IMR-90 (cell line): ENCODE measurements at regions not wholly inside any gene's neighbourhood (a gene's known extent, or its start where the extent isn't known, plus 50 kb on each side); places are given as distances from the start of the nearest gene placed in this dataset.

Experiments
- ATAC-seq: fragments of 200-7000 bp; cut with Tn5 transposase; 2 replicates; pipeline ENCODE4 v1.9.1; 2020; ENCODE audit warnings: low read depth, mild to moderate bottlenecking, moderate library complexity
- BruUV-seq: library from RNA; stranded (reverse); fragments of 400-500 nt; replicated peaks from 2 replicates; lab custom pipeline; 2021; lab: Mats Ljungman, UMichigan
- CTCF ChIA-PET: fragments of 300-600 bp; formaldehyde crosslinking; extraction: SDS; loops from one replicate; lab custom pipeline; 2021; ENCODE audit warnings: antibody characterized with exemption; lab: Yijun Ruan, JAX
- POLR2A ChIA-PET: fragments of 300-600 bp; sonication (Branson Sonifier 250); formaldehyde crosslinking; loops from one replicate; lab custom pipeline; 2022; ENCODE audit warnings: antibody characterized with exemption; ENCODE audit not compliant: unreplicated experiment; lab: Charles Lee
- DNase-seq: peaks from one replicate; pipeline ENCODE4 v3.0.0; 2013
- H2AFZ ChIP-seq: replicated peaks from 2 replicates; pipeline ENCODE3; 2013; ENCODE audit warnings: low read length, mild to moderate bottlenecking; ENCODE audit not compliant: poor library complexity
- H2AK5ac ChIP-seq: 2 replicates; pipeline ENCODE4 v1.6.1; 2013; ENCODE audit warnings: low read depth, low read length, inconsistent platforms
- H2AK9ac ChIP-seq: replicated peaks from 2 replicates; pipeline ENCODE3; 2013; ENCODE audit warnings: mild to moderate bottlenecking, low read depth, low read length, moderate library complexity; ENCODE audit not compliant: poor library complexity
- H2BK120ac ChIP-seq: 2 replicates; pipeline ENCODE4 v1.6.1; 2013; ENCODE audit warnings: low read depth, low read length, inconsistent platforms
- H2BK15ac ChIP-seq: 3 replicates; pipeline ENCODE4 v1.6.1; 2013; ENCODE audit warnings: low read depth, low read length, inconsistent platforms
- H2BK20ac ChIP-seq: 2 replicates; pipeline ENCODE4 v1.6.1; 2013; ENCODE audit warnings: low read depth, mild to moderate bottlenecking, inconsistent platforms, low read length, moderate library complexity
- H2BK5ac ChIP-seq: 2 replicates; pipeline ENCODE4 v1.6.1; 2013; ENCODE audit warnings: mild to moderate bottlenecking, low read depth, low read length, inconsistent platforms; ENCODE audit not compliant: poor library complexity, severe bottlenecking
- H3K14ac ChIP-seq: replicated peaks from 2 replicates; pipeline ENCODE4 v1.6.1; 2013; ENCODE audit warnings: low read depth, low read length, inconsistent platforms
- H3K18ac ChIP-seq: 2 replicates; pipeline ENCODE4 v1.6.1; 2013; ENCODE audit warnings: low read depth, low read length, control low read depth
- H3K23ac ChIP-seq: 2 replicates; pipeline ENCODE4 v1.6.1; 2013; ENCODE audit warnings: low read depth, low read length, inconsistent platforms
- H3K27ac ChIP-seq: 2 replicates; pipeline ENCODE4 v1.5.1; 2013; ENCODE audit warnings: mild to moderate bottlenecking, control low read depth, low read length; ENCODE audit not compliant: insufficient read depth
- H3K27me3 ChIP-seq: 2 replicates; pipeline ENCODE4 v1.6.1; 2013; ENCODE audit warnings: low read length; ENCODE audit not compliant: control insufficient read depth, insufficient read depth
- H3K36me3 ChIP-seq: 2 replicates; pipeline ENCODE4 v1.6.1; 2013; ENCODE audit warnings: low read length, mixed read lengths; ENCODE audit not compliant: control insufficient read depth, insufficient read depth
- H3K4ac ChIP-seq: 2 replicates; pipeline ENCODE4 v1.6.1; 2013; ENCODE audit warnings: low read depth, low read length, inconsistent platforms
- H3K4me1 ChIP-seq: 2 replicates; pipeline ENCODE4 v1.6.1; 2013; ENCODE audit warnings: low read length, mixed read lengths; ENCODE audit not compliant: control insufficient read depth, insufficient read depth
- H3K4me2 ChIP-seq: 2 replicates; pipeline ENCODE4 v1.6.1; 2013; ENCODE audit warnings: low read depth, mild to moderate bottlenecking, control low read depth, low read length, moderate library complexity
- H3K4me3 ChIP-seq: 2 replicates; pipeline ENCODE4 v1.5.1; 2013; ENCODE audit warnings: low read depth, mild to moderate bottlenecking, control low read depth, low read length, moderate library complexity; ENCODE audit not compliant: insufficient read depth
- H3K56ac ChIP-seq: 2 replicates; pipeline ENCODE4 v1.6.1; 2013; ENCODE audit warnings: low read length, inconsistent platforms; ENCODE audit not compliant: insufficient read depth; ENCODE audit errors: extremely low read depth
- H3K79me1 ChIP-seq, 2 experiments: 2 replicates each; pipeline ENCODE4 v1.6.1; 2013; ENCODE audit warnings: low read length in 2 of 2, inconsistent platforms in 1 of 2, low read depth in 1 of 2
- H3K9ac ChIP-seq: 2 replicates; pipeline ENCODE4 v1.6.1; 2013; ENCODE audit warnings: low read depth, low read length, control low read depth
- H3K9me1 ChIP-seq: 2 replicates; pipeline ENCODE4 v1.6.1; 2013; ENCODE audit warnings: low read length, inconsistent platforms; ENCODE audit not compliant: insufficient read depth
- H3K9me3 ChIP-seq: 2 replicates; pipeline ENCODE4 v1.6.1; 2013; ENCODE audit warnings: low read length; ENCODE audit not compliant: control insufficient read depth, insufficient read depth
- H4K20me1 ChIP-seq: 2 replicates; pipeline ENCODE4 v1.6.1; 2013; ENCODE audit warnings: low read length, inconsistent platforms; ENCODE audit not compliant: insufficient read depth
- H4K5ac ChIP-seq: 2 replicates; pipeline ENCODE4 v1.6.1; 2013; ENCODE audit warnings: mild to moderate bottlenecking, low read depth, low read length, control low read depth
- H4K8ac ChIP-seq, 2 experiments: 2 replicates each; pipeline ENCODE4 v1.6.1; 2013; ENCODE audit warnings: low read depth in 2 of 2, low read length in 2 of 2, control low read depth in 1 of 2, inconsistent platforms in 1 of 2
- H4K91ac ChIP-seq: 2 replicates; pipeline ENCODE4 v1.6.1; 2013; ENCODE audit warnings: low read depth, low read length, inconsistent platforms; ENCODE audit not compliant: insufficient read depth
- BHLHE40 ChIP-seq: fragments of 150-350 bp; IDR thresholded peaks from 2 replicates; pipeline ENCODE4 v1.6.1; 2016; ENCODE audit warnings: mild to moderate bottlenecking, low read depth, low read length
- CEBPB ChIP-seq: IDR thresholded peaks from 2 replicates; pipeline ENCODE4 v1.6.1; 2012; ENCODE audit warnings: low read depth, low read length, improper control_type of control experiment
- CHD1 ChIP-seq: IDR thresholded peaks from 2 replicates; pipeline ENCODE4 v1.6.1; 2012; ENCODE audit warnings: low read depth, low read length, improper control_type of control experiment
- FOS ChIP-seq: fragments of 150-350 bp; IDR thresholded peaks from 2 replicates; pipeline ENCODE4 v1.6.1; 2016; ENCODE audit warnings: low read depth, low read length
- MAFK ChIP-seq: IDR thresholded peaks from 2 replicates; pipeline ENCODE4 v1.6.1; 2012; ENCODE audit warnings: low read depth, low read length, improper control_type of control experiment
- MAZ ChIP-seq: IDR thresholded peaks from 2 replicates; pipeline ENCODE4 v1.6.1; 2012; ENCODE audit warnings: low read depth, mild to moderate bottlenecking, low read length, improper control_type of control experiment, moderate library complexity, borderline replicate concordance
- MXI1 ChIP-seq: IDR thresholded peaks from 2 replicates; pipeline ENCODE4 v1.6.1; 2012; ENCODE audit warnings: low read depth, mild to moderate bottlenecking, low read length, moderate library complexity, borderline replicate concordance
- NFE2L2 ChIP-seq: fragments of 150-350 bp; IDR thresholded peaks from 2 replicates; pipeline ENCODE4 v1.6.1; 2016; ENCODE audit warnings: low read depth, mild to moderate bottlenecking, low read length
- POLR2A ChIP-seq: IDR thresholded peaks from 2 replicates; pipeline ENCODE4 v1.6.1; 2012; ENCODE audit warnings: mild to moderate bottlenecking, low read depth, low read length
- RAD21 ChIP-seq: IDR thresholded peaks from 2 replicates; pipeline ENCODE4 v1.6.1; 2012; ENCODE audit warnings: low read length, improper control_type of control experiment
- RCOR1 ChIP-seq: IDR thresholded peaks from 2 replicates; pipeline ENCODE4 v1.6.1; 2012; ENCODE audit warnings: mild to moderate bottlenecking, low read length, improper control_type of control experiment; ENCODE audit not compliant: insufficient replicate concordance
- RFX5 ChIP-seq: IDR thresholded peaks from 2 replicates; pipeline ENCODE4 v1.8.0; 2012; ENCODE audit warnings: low read depth, mild to moderate bottlenecking, low read length, moderate library complexity
- SMC3 ChIP-seq: fragments of 150-350 bp; IDR thresholded peaks from 2 replicates; pipeline ENCODE4 v1.6.1; 2016; ENCODE audit warnings: low read depth, mild to moderate bottlenecking, antibody characterized with exemption, low read length, moderate library complexity
- WGBS, 2 experiments: methylation state at CpG; one replicate each; pipeline versions ENCODE4 v1.1.5 to v1.1.7; 2013; ENCODE audit warnings: missing lambda C conversion rate in 2 of 2; ENCODE audit not compliant: insufficient read length in 1 of 2; ENCODE audit errors: extremely low coverage in 2 of 2; 5-methylcytosine and 5-hydroxymethylcytosine counted together
- dilution Hi-C: fragments of 300-500 bp; cut with HindIII; formaldehyde crosslinking; loops from one replicate; pipeline ENCODE4 v1.14.3; 2018; ENCODE audit warnings: low sequenced_read_pairs; ENCODE audit not compliant: unreplicated experiment
- in situ Hi-C: fragments of 300-500 bp; cut with MboI; formaldehyde crosslinking; loops from 3 replicates; pipeline ENCODE4 v1.14.3; 2019; ENCODE audit warnings: low sequenced_read_pairs, inconsistent platforms, mixed read lengths
- intact Hi-C: fragments of 100-400 bp; cut with micrococcal nuclease; formaldehyde crosslinking; loops from 2 replicates; pipeline ENCODE4 v1.10.0; 2022
- TF ChIP-seq, protein P1 (sequence below): conservative IDR thresholded peaks from 2 replicates; pipeline ENCODE4 v1.5.1; 2012; ENCODE audit warnings: mild to moderate bottlenecking, low read depth, low read length, improper control_type of control experiment
- TF ChIP-seq, protein P2 (sequence below): fragments of 150-350 bp; IDR thresholded peaks from 2 replicates; pipeline ENCODE4 v1.6.1; 2016; ENCODE audit warnings: low read depth, mild to moderate bottlenecking, low read length, moderate library complexity, borderline replicate concordance
- TF ChIP-seq, protein P3 (sequence below): fragments of 150-350 bp; IDR thresholded peaks from 2 replicates; pipeline ENCODE4 v1.6.1; 2017; ENCODE audit warnings: mild to moderate bottlenecking, antibody characterized with exemption, low read length, low read depth

DNA sequence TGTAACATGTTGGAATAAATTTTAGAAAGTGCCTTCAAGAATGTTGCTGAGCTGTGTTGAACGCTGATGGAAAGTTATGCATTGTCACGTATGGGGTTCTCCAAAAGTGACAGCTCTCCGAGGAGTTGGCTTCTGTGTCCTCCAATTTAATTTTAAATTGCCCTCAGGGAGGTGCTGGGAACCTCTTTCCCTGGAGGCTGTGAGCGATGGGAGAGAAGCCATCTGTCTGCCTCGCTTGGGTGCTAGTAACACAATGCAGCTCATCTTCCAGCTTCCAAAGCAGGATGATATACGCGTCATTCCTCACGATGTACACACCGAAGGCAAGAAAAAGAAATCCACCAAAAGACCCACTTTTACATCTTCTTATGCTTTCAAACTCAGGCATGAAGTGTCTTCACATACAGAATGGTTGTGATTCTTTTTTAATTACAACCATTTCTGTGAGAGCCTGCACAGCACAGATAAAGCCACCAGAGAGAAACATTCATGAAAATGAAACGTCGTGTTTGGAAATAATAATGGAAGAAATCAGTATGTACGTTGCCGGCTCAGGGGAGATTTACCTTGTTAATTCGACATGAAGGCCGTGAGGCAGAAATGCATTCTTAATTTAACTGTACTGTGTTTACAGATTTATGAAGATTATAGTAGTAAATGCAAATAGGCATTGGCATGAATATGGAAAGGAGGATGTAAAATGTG lies 218.9 kb downstream of the ASMT start:
- no peak overlapping the region for H2BK120ac ChIP-seq
- no peaks in the 10 kb centered on the region for H3K4me1 ChIP-seq
- TF ChIP-seq, protein P1, sequence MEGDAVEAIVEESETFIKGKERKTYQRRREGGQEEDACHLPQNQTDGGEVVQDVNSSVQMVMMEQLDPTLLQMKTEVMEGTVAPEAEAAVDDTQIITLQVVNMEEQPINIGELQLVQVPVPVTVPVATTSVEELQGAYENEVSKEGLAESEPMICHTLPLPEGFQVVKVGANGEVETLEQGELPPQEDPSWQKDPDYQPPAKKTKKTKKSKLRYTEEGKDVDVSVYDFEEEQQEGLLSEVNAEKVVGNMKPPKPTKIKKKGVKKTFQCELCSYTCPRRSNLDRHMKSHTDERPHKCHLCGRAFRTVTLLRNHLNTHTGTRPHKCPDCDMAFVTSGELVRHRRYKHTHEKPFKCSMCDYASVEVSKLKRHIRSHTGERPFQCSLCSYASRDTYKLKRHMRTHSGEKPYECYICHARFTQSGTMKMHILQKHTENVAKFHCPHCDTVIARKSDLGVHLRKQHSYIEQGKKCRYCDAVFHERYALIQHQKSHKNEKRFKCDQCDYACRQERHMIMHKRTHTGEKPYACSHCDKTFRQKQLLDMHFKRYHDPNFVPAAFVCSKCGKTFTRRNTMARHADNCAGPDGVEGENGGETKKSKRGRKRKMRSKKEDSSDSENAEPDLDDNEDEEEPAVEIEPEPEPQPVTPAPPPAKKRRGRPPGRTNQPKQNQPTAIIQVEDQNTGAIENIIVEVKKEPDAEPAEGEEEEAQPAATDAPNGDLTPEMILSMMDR, result no peak
- TF ChIP-seq SMC3 (no peak), MAZ (no peak), RCOR1 (no peak), NFE2L2 (no peak), MXI1 (no peak), RFX5 (no peak), RAD21 (no peak), POLR2A (no peak), CEBPB (no peak), MAFK (no peak), FOS (no peak), CHD1 (no peak), BHLHE40 (no peak)
- TF ChIP-seq, protein P2, sequence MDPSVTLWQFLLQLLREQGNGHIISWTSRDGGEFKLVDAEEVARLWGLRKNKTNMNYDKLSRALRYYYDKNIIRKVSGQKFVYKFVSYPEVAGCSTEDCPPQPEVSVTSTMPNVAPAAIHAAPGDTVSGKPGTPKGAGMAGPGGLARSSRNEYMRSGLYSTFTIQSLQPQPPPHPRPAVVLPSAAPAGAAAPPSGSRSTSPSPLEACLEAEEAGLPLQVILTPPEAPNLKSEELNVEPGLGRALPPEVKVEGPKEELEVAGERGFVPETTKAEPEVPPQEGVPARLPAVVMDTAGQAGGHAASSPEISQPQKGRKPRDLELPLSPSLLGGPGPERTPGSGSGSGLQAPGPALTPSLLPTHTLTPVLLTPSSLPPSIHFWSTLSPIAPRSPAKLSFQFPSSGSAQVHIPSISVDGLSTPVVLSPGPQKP, result no peak
- TF ChIP-seq, protein P3, sequence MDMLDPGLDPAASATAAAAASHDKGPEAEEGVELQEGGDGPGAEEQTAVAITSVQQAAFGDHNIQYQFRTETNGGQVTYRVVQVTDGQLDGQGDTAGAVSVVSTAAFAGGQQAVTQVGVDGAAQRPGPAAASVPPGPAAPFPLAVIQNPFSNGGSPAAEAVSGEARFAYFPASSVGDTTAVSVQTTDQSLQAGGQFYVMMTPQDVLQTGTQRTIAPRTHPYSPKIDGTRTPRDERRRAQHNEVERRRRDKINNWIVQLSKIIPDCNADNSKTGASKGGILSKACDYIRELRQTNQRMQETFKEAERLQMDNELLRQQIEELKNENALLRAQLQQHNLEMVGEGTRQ, result no peak
- POLR2A ChIA-PET, result no interaction called here
- H3K79me1 ChIP-seq, result no peaks in the 10 kb centered on the region
- H3K4me3 ChIP-seq, result no peak overlapping the region
- no peak overlapping the region for H4K91ac ChIP-seq
- H4K20me1 ChIP-seq, result no peaks in the 10 kb centered on the region
- H4K8ac ChIP-seq, result no peak overlapping the region
- no peak overlapping the region for H3K4me2 ChIP-seq
- H2AK9ac ChIP-seq, result no peak overlapping the region
- H3K9me3 ChIP-seq, result peaks cover 10% of the 10 kb centered on the region; the same call in 1 of the 2 replicates
- no peak overlapping the region for H2AK5ac ChIP-seq
- H3K4ac ChIP-seq, result no peak overlapping the region
- ATAC-seq, result no peak
- in situ Hi-C loops (no loop called here), intact Hi-C loops (no loop called here), dilution Hi-C loops (no loop called here)
- 74% methylated on average over 7 of the region's 15 CpGs; no CpG with 5 or more reads in 1 of the 2 experiments for WGBS, 2 experiments
- H2AFZ ChIP-seq, result no peak overlapping the region
- no peak overlapping the region for H2BK5ac ChIP-seq
- no peak overlapping the region for H3K18ac ChIP-seq
- no peaks in the 10 kb centered on the region for H3K27me3 ChIP-seq
- no peak overlapping the region for H3K27ac ChIP-seq
- H3K14ac ChIP-seq, result no peak overlapping the region
- BruUV-seq, result no TSS peak
- CTCF ChIA-PET, result no interaction called here
- no peak overlapping the region for H3K23ac ChIP-seq
- H3K56ac ChIP-seq, result no peak overlapping the region
- no peak overlapping the region for H2BK15ac ChIP-seq
- H3K36me3 ChIP-seq, result no peaks in the 10 kb centered on the region
- no peaks in the 10 kb centered on the region for H3K9me1 ChIP-seq
- DNase-seq, result no peak
- no peak overlapping the region for H3K9ac ChIP-seq
- H2BK20ac ChIP-seq, result no peak overlapping the region
- no peak overlapping the region for H4K5ac ChIP-seq
